Thymus (tissue), 11 donors: ENCODE measurements at regions not wholly inside any gene's neighbourhood (a gene's known extent, or its start where the extent isn't known, plus 50 kb on each side); places are given as distances from the start of the nearest gene placed in this dataset.

ENCODE experiments used
- DNase-seq, 9 donors: peaks; one replicate each; pipeline ENCODE4 v3.0.0-alpha.2; 2013; ENCODE audit warnings: low spot score in 9 of 9, low read depth in 6 of 9, missing footprints in 1 of 9
- H3K27ac ChIP-seq, 2 donors: one replicate each; pipeline ENCODE4 v1.5.1; 2013; ENCODE audit warnings: control low read depth in 1 of 2, low read depth in 1 of 2, low read length in 1 of 2, mild to moderate bottlenecking in 1 of 2, moderate library complexity in 1 of 2
- H3K27me3 ChIP-seq, 2 donors: one replicate each; pipeline ENCODE4 v1.5.1; 2013; ENCODE audit warnings: low read length in 1 of 2; ENCODE audit not compliant: control insufficient read depth in 2 of 2, insufficient read depth in 1 of 2
- H3K36me3 ChIP-seq, 2 donors: one replicate each; pipeline ENCODE4 v1.5.1; 2013; ENCODE audit warnings: low read length in 1 of 2, mild to moderate bottlenecking in 1 of 2, moderate library complexity in 1 of 2; ENCODE audit not compliant: control insufficient read depth in 2 of 2, insufficient read depth in 2 of 2
- H3K4me1 ChIP-seq, 2 donors: one replicate each; pipeline ENCODE4 v1.5.1; 2013; ENCODE audit warnings: low read length in 2 of 2; ENCODE audit not compliant: control insufficient read depth in 2 of 2, insufficient read depth in 2 of 2
- H3K4me3 ChIP-seq, 2 donors: one replicate each; pipeline ENCODE4 v1.5.1; 2013; ENCODE audit warnings: low read length in 2 of 2, control low read depth in 1 of 2, mild to moderate bottlenecking in 1 of 2
- H3K9me3 ChIP-seq, 2 donors: one replicate each; pipeline ENCODE4 v1.5.1; 2013; ENCODE audit warnings: low read length in 1 of 2, mild to moderate bottlenecking in 1 of 2; ENCODE audit not compliant: control insufficient read depth in 2 of 2, insufficient read depth in 1 of 2
- WGBS: extraction: QIAGEN DNeasy Blood & Tissue Kit; methylation state at CpG from one replicate; pipeline ENCODE4 v1.1.7; 2013; 5-methylcytosine and 5-hydroxymethylcytosine counted together
- donor health status: healthy.

DNA sequence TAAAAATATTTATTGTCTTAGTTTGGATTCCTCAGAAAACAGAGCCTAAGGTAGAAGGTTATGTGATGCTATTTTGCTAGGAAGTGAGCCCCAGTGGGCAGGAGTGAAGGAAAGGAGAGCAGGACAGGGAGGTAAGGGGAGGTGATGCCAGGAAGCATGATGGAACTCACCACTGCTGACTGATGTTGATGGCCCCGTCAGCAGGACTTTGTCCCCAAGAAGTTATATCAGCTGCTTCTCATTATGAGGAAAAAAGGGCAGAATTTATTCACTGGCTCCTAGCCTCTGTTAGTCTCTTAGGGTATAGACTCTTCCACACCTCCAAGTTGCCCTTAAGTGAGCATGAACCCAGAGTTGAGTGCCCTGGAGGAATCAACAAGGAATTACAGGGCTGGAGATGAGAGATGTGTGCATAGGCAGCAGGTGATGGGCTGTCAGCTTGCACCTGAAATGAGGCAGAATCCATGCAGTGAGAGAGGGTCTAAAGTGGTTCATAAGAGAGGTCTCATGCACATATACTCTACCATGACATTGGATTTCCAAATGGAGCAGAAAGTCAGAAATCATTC lies 120.6 kb upstream of the NIPBL start:
- DNase-seq = no peak
- Histone ChIP-seq H3K4me1 (no peaks in the 10 kb centered on the region), H3K36me3 (no peaks in the 10 kb centered on the region), H3K9me3 (no peaks in the 10 kb centered on the region), H3K27me3 (no peaks in the 10 kb centered on the region), H3K27ac (no peak overlapping the region), H3K4me3 (no peak overlapping the region)
- WGBS = 98% methylated on average over 1 of the region's 1 CpG

DNA sequence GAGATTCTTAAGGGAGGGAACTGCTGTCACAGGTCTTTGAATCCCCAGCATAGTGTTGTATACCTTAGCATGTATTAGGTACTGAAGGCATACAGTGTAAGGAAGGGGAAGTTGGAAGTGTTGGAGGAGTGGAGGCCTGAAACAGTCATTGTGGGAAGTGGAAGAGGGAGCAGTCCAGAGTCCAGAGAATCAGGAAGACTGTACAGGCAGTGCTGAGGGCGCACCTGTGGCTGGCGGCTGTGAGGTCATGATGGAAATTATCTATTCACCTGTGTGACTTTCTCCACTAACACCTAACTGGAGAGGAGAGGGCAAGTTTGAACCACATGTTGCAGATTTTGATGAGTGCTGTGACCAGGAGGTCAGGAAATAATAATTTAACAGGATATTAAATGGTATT lies 119.7 kb upstream of the NIPBL start:
- H3K9me3 ChIP-seq = no peaks in the 10 kb centered on the region
- WGBS = 98% methylated on average over 2 of the region's 2 CpGs
- no peak overlapping the region for H3K4me3 ChIP-seq
- H3K36me3 ChIP-seq = no peaks in the 10 kb centered on the region
- H3K27me3 ChIP-seq = no peaks in the 10 kb centered on the region
- no peaks in the 10 kb centered on the region for H3K4me1 ChIP-seq
- DNase-seq = no peak
- no peak overlapping the region for H3K27ac ChIP-seq

DNA sequence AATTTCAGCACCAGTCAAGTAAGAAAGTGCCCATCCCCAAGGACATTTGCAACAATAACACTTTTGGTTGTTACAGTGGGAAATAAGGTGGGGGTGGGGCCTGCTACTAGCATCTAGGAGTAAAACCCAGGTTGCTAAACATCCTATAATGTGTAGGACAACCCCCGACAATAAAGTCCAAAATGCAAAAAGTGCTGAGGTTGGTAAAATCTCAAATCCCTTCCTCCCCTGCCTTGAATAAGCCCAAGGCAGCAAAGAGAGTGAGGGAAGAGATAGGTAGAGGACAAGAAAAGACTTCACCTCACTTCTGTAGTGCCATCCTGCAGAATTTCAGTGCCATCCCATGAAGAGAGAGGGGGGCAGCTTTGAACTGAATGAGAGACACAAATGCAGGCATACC lies 117.5 kb upstream of the NIPBL start:
- H3K4me3 ChIP-seq = no peak overlapping the region
- H3K9me3 ChIP-seq = no peaks in the 10 kb centered on the region
- H3K27ac ChIP-seq = no peak overlapping the region
- no peak for DNase-seq
- H3K36me3 ChIP-seq = no peaks in the 10 kb centered on the region
- H3K27me3 ChIP-seq = no peaks in the 10 kb centered on the region
- WGBS = 98% methylated on average over 1 of the region's 1 CpG
- H3K4me1 ChIP-seq = no peaks in the 10 kb centered on the region

DNA sequence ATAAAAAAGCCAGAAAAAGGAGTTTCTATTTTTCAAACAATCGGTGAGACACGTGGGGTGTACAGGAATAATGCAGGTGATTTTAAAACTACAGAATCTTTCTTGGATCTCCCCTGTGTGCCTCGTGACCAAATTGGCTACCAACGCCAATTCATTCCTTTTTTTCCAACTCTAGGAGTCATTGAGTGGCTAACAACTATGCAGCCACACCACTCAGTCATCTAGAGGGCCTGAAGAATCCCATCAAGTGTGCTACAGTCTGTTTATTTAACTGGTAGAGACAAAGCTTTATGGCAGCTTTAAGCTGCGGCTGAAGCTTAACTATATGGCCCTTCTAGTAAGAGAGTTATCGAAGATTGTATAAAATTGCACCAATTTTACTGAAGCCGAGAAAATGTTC lies 113.1 kb upstream of the NIPBL start:
- no peak for DNase-seq
- no peak overlapping the region for H3K27ac ChIP-seq
- no peaks in the 10 kb centered on the region for H3K9me3 ChIP-seq
- no peaks in the 10 kb centered on the region for H3K4me1 ChIP-seq
- WGBS = 95% methylated on average over 7 of the region's 7 CpGs
- H3K36me3 ChIP-seq = no peaks in the 10 kb centered on the region
- no peaks in the 10 kb centered on the region for H3K27me3 ChIP-seq
- no peak overlapping the region for H3K4me3 ChIP-seq

DNA sequence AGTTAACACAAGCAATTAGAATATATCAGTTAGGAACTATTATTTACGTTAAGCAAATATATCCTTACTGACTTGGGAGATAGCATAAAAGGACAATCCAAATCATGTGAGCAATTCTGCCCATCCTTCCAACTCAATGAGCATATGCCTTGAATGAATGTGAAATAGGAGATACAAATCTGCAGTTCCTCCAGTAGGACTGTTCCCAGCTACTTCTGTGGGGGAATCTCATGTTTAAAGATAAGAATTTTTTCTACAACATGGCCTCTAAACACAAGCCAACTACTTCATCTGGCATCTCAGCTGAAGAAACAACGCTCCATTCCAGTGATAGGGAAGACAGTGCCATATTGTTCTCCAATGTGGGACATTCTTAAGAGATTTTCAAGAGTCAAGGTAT lies 110.7 kb upstream of the NIPBL start:
- Histone ChIP-seq H3K27ac (no peak overlapping the region), H3K4me1 (no peaks in the 10 kb centered on the region), H3K9me3 (no peaks in the 10 kb centered on the region), H3K36me3 (no peaks in the 10 kb centered on the region), H3K4me3 (no peak overlapping the region), H3K27me3 (no peaks in the 10 kb centered on the region)
- DNase-seq = no peak
- 96% methylated on average over 2 of the region's 2 CpGs for WGBS

DNA sequence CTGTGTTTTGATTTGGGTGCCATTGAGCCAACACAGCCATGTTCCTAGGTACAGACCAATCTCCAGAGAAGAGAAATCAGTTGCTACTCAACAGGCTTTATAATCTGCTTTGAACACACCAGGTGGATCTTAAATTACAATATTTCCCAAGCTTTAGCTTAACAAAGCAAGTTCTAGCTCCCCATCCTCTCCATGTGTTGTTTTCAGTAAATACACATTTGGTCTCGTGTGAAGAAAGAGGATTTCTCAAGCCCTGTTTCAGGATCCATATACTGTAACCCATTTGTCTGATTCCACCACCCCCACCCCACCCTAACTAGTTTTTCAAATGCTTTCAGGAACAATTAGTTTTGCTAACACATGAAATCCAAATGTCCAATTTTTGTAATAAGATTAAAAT lies 109.6 kb upstream of the NIPBL start:
- Histone ChIP-seq H3K4me3 (no peak overlapping the region), H3K4me1 (no peaks in the 10 kb centered on the region), H3K27me3 (no peaks in the 10 kb centered on the region), H3K27ac (no peak overlapping the region), H3K36me3 (no peaks in the 10 kb centered on the region), H3K9me3 (no peaks in the 10 kb centered on the region)
- no peak for DNase-seq
- 89% methylated on average over 1 of the region's 1 CpG for WGBS

DNA sequence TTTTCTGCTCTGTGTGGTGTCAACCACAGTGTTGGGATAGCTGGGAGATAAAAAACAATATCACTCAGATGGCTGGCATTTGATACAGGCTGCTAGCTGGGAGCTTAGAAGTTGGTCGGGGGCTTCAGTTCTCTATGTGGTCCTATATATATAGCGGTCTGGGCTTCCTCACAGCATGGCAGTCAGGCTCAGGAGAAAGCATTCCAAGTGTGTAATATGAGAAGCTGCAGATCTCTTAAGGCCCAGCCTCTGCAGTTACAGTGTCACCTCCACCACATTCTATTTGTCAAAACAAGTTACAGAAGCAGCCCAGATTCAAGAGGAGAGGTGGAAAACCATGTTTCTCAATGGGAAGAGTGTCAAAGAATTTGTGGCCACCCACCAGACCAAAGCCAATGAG lies 108.1 kb upstream of the NIPBL start:
- no peaks in the 10 kb centered on the region for H3K27me3 ChIP-seq
- no peaks in the 10 kb centered on the region for H3K9me3 ChIP-seq
- no peaks in the 10 kb centered on the region for H3K36me3 ChIP-seq
- no peak overlapping the region for H3K27ac ChIP-seq
- H3K4me1 ChIP-seq = no peaks in the 10 kb centered on the region
- 96% methylated on average over 2 of the region's 2 CpGs for WGBS
- no peak overlapping the region for H3K4me3 ChIP-seq
- DNase-seq = no peak

DNA sequence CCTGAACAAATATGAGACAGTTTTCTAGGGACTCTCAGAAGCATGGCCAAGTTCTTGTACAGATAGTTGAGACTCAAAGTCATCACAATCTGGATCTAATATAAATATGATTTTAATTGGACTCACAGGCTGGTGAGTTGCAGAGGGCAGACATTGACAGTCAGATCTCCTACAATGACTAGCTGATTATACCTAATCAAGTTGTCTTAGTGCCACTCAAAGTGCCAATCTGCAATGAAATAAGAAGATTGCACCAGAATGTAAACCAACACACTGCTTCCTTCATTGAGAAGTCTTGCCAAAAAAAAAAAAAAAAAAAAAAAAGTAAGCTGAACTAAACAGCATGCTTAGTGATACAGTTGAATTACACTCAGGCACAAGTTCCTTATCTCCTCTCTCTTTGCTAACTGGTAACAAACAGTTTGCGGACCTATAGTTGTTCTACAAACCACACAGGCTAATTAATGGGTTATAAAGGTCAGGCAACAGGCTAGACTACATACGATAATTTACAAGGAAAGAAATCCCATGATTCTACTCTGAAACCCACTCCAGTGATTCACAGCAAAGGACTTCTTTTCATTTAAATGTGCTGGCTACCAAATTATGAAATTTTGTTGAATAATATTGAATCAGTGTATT lies 107.3 kb upstream of the NIPBL start:
- Histone ChIP-seq H3K27ac (no peak overlapping the region), H3K4me1 (no peaks in the 10 kb centered on the region), H3K4me3 (no peak overlapping the region), H3K9me3 (no peaks in the 10 kb centered on the region), H3K27me3 (no peaks in the 10 kb centered on the region), H3K36me3 (no peaks in the 10 kb centered on the region)
- 96% methylated on average over 2 of the region's 2 CpGs for WGBS
- no peak for DNase-seq

DNA sequence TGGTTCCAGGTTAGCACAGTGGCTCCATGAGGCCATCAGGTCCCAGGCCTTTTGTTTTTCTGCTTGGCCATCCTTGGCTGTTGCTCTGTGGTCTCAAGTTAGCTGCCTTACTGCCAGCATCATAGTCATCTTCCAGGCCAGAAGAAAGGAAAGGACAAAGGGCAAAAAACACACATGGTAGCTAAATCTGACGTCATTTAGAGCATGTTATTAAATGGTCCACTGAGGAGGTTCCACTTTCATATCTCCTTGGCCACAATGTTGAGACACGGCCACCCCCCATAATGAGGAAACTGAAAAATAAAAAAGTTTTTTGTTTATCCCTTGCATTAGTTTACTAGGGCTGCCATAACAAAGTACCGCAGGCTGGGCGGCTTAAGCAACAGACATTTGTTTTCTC lies 106.4 kb upstream of the NIPBL start:
- H3K36me3 ChIP-seq = no peaks in the 10 kb centered on the region
- H3K9me3 ChIP-seq = no peaks in the 10 kb centered on the region
- H3K4me3 ChIP-seq = no peak overlapping the region
- no peak for DNase-seq
- no peaks in the 10 kb centered on the region for H3K4me1 ChIP-seq
- no peak overlapping the region for H3K27ac ChIP-seq
- 95% methylated on average over 4 of the region's 4 CpGs for WGBS
- H3K27me3 ChIP-seq = no peaks in the 10 kb centered on the region
